ENCODE measurements at regions not wholly inside any gene's neighbourhood (a gene's known extent, or its start where the extent isn't known, plus 50 kb on each side); places are given as distances from the start of the nearest gene placed in this dataset.
"Not testable (repeated sequence)": the region's sequence is repeated elsewhere in the genome, so short reads cannot be mapped to it uniquely, and the experiment has no call there.

- intact Hi-C loops (cut with DNase I), result no loop called here
- peak in 29 of 42 donors; percentile 2 to 65 (median 25) for DNase-seq
Measured at GRCh38 chr5:162209005-162209605, 141.5 kb downstream of the GABRG2 start.

- intact Hi-C loops (cut with DNase I), result no loop called here
- DNase-seq, result no peak
Measured at GRCh38 chr5:162214551-162214950, 147.0 kb downstream of the GABRG2 start.

- intact Hi-C loops (cut with DNase I), result no loop called here
- no peak for DNase-seq
Measured at GRCh38 chr5:162217037-162217436, 149.5 kb downstream of the GABRG2 start.

- intact Hi-C loops (cut with DNase I), result no loop called here
Measured at GRCh38 chr5:162221910-162222309, 154.3 kb downstream of the GABRG2 start.

GRCh38 chr5:162227075-162227474 is 159.5 kb downstream of the GABRG2 start:
- intact Hi-C loops (cut with DNase I), result no loop called here

More at GRCh38 chr5:162221910-162222309, 154.3 kb downstream of the GABRG2 start:
- DNase-seq, result peak in 14 of 42 donors; percentile 3 to 54 (median 18)

GRCh38 chr5:162230348-162230747 is 162.8 kb downstream of the GABRG2 start:
- intact Hi-C loops (cut with DNase I), result no loop called here
- DNase-seq, result no peak

More at GRCh38 chr5:162227075-162227474, 159.5 kb downstream of the GABRG2 start:
- DNase-seq, result no peak

- no peak for DNase-seq
- intact Hi-C loops (cut with DNase I), result no loop called here
Measured at GRCh38 chr5:162231522-162231921, 163.9 kb downstream of the GABRG2 start.

GRCh38 chr5:162240734-162241133 is 173.2 kb downstream of the GABRG2 start:
- intact Hi-C loops (cut with DNase I), result no loop called here
- no peak for DNase-seq

- intact Hi-C loops (cut with DNase I), result no loop called here
- no peak for DNase-seq
Measured at GRCh38 chr5:162242416-162242815, 174.8 kb downstream of the GABRG2 start.

- intact Hi-C loops (cut with DNase I), result no loop called here
- DNase-seq, result no peak
Measured at GRCh38 chr5:162243651-162244050, 176.1 kb downstream of the GABRG2 start.

- intact Hi-C loops (cut with DNase I), result no loop called here
- no peak for DNase-seq
Measured at GRCh38 chr5:162248107-162248713, 180.6 kb downstream of the GABRG2 start.

GRCh38 chr5:162256711-162257110 is 189.1 kb downstream of the GABRG2 start:
- intact Hi-C loops (cut with DNase I), result no loop called here
- DNase-seq, result no peak

GRCh38 chr5:162268694-162269481 is 201.3 kb downstream of the GABRG2 start:
- no peak for DNase-seq
- intact Hi-C loops (cut with DNase I), result no loop called here

- intact Hi-C loops (cut with DNase I), result no loop called here
- DNase-seq, result no peak
Measured at GRCh38 chr5:162272417-162272816, 204.8 kb downstream of the GABRG2 start.

GRCh38 chr5:162274679-162275078 is 207.1 kb downstream of the GABRG2 start:
- peak in 31 of 42 donors; percentile 2 to 56 (median 21) for DNase-seq
- intact Hi-C loops (cut with DNase I), result no loop called here

GRCh38 chr5:162275387-162275786 is 207.8 kb downstream of the GABRG2 start:
- DNase-seq; intact Hi-C loops (cut with DNase I): not testable (repeated sequence)

GRCh38 chr5:162282191-162282590 is 214.6 kb downstream of the GABRG2 start:
- intact Hi-C loops (cut with DNase I), result no loop called here
- no peak for DNase-seq

GRCh38 chr5:162283609-162284008 is 216.0 kb downstream of the GABRG2 start:
- no peak for DNase-seq
- intact Hi-C loops (cut with DNase I), result no loop called here

GRCh38 chr5:162288647-162289296 is 221.2 kb downstream of the GABRG2 start:
- intact Hi-C loops (cut with DNase I), result no loop called here

GRCh38 chr5:162289489-162289888 is 221.9 kb downstream of the GABRG2 start:
- intact Hi-C loops (cut with DNase I), result no loop called here
- DNase-seq, result no peak

More at GRCh38 chr5:162288647-162289296, 221.2 kb downstream of the GABRG2 start:
- DNase-seq, result no peak
